PC-3 (cell line): ENCODE measurements at regions not wholly inside any gene's neighbourhood (a gene's known extent, or its start where the extent isn't known, plus 50 kb on each side); places are given as distances from the start of the nearest gene placed in this dataset.

Experiments used
- ATAC-seq: fragments of 200-7000 bp; cut with Tn5 transposase; 2 replicates; pipeline ENCODE4 v1.9.1; 2020; ENCODE audit warnings: mild to moderate bottlenecking, moderate library complexity
- BruUV-seq: library from RNA; stranded (reverse); fragments of 400-500 nt; replicated peaks from 2 replicates; lab custom pipeline; 2021; lab: Mats Ljungman, UMichigan
- CTCF ChIA-PET: fragments of 300-600 bp; sonication (Branson Sonifier 250); formaldehyde crosslinking; loops from one replicate; lab custom pipeline; 2022; ENCODE audit warnings: antibody characterized with exemption; lab: Charles Lee
- POLR2A ChIA-PET: fragments of 300-600 bp; sonication (Branson Sonifier 250); formaldehyde crosslinking; loops from one replicate; lab custom pipeline; 2022; ENCODE audit warnings: antibody characterized with exemption; ENCODE audit not compliant: unreplicated experiment; lab: Charles Lee
- DNase-seq: peaks from one replicate; pipeline ENCODE4 v3.0.0-alpha.2; 2015
- H2AFZ ChIP-seq: fragments of 300-600 bp; sonication (generic); 2 replicates; pipeline ENCODE4 v1.6.0; 2016; ENCODE audit warnings: antibody characterized with exemption, low read length
- H3F3A ChIP-seq: fragments of 300-600 bp; sonication (generic); one replicate; pipeline ENCODE4 v1.6.0; 2017; ENCODE audit warnings: antibody characterized with exemption, low read length, control low read depth, mild to moderate bottlenecking; ENCODE audit not compliant: unreplicated experiment
- H3K27ac ChIP-seq: fragments of 300-600 bp; sonication (generic); 2 replicates; pipeline ENCODE4 v1.5.1; 2016; ENCODE audit warnings: mild to moderate bottlenecking, low read length
- H3K27me3 ChIP-seq: fragments of 300-600 bp; sonication (generic); 2 replicates; pipeline ENCODE4 v1.6.1; 2016; ENCODE audit warnings: low read length, mixed read lengths
- H3K36me3 ChIP-seq: fragments of 300-600 bp; sonication (generic); 2 replicates; pipeline ENCODE4 v1.6.1; 2016; ENCODE audit warnings: low read depth, mixed run types, low read length, mixed read lengths
- H3K4me1 ChIP-seq: fragments of 300-600 bp; sonication (generic); 2 replicates; pipeline ENCODE4 v1.5.1; 2016; ENCODE audit warnings: low read length; ENCODE audit not compliant: insufficient read depth
- H3K4me2 ChIP-seq: fragments of 300-600 bp; sonication (generic); 2 replicates; pipeline ENCODE4 v1.6.0; 2016; ENCODE audit warnings: low read length
- H3K4me3 ChIP-seq: fragments of 300-600 bp; sonication (generic); 2 replicates; pipeline ENCODE4 v1.5.1; 2016; ENCODE audit warnings: mild to moderate bottlenecking, low read length, mixed read lengths
- H3K79me2 ChIP-seq: fragments of 300-600 bp; sonication (generic); 2 replicates; pipeline ENCODE4 v1.6.1; 2017; ENCODE audit warnings: low read length, mixed read lengths
- H3K9ac ChIP-seq: fragments of 300-600 bp; sonication (generic); 2 replicates; pipeline ENCODE4 v1.6.0; 2016; ENCODE audit warnings: mild to moderate bottlenecking, low read length
- H3K9me2 ChIP-seq: fragments of 300-600 bp; sonication (generic); replicated peaks from 2 replicates; pipeline ENCODE4 v1.6.1; 2016; ENCODE audit warnings: mixed run types, low read length, mixed read lengths
- H3K9me3 ChIP-seq: fragments of 300-600 bp; sonication (generic); 2 replicates; pipeline ENCODE4 v1.6.1; 2016; ENCODE audit warnings: low read length, mixed read lengths
- H4K20me1 ChIP-seq: fragments of 300-600 bp; sonication (generic); 2 replicates; pipeline ENCODE4 v1.6.1; 2016; ENCODE audit warnings: low read length, mixed read lengths
- CTCF ChIP-seq: fragments of 300-600 bp; sonication (generic); conservative IDR thresholded peaks from 2 replicates; pipeline ENCODE4 v1.5.1; 2017; ENCODE audit warnings: antibody characterized with exemption, low read depth, mild to moderate bottlenecking, low read length
- EZH2 ChIP-seq: fragments of 300-600 bp; sonication (generic); IDR thresholded peaks from one replicate; pipeline ENCODE4 v1.6.1; 2017; ENCODE audit warnings: antibody characterized with exemption, mild to moderate bottlenecking, low read length; ENCODE audit not compliant: unreplicated experiment
- EZH2phosphoT487 ChIP-seq: fragments of 300-600 bp; sonication (generic); IDR thresholded peaks from 2 replicates; pipeline ENCODE4 v1.6.1; 2018; ENCODE audit warnings: mild to moderate bottlenecking, antibody characterized with exemption, low read length, borderline replicate concordance
- intact Hi-C: fragments of 100-400 bp; cut with micrococcal nuclease; formaldehyde crosslinking; loops from 2 replicates; pipeline ENCODE4 v1.9.0; 2023

GRCh38 chr11:128214263-128214662, 373.1 kb downstream of the ETS1 start:
- Histone ChIP-seq H3K27me3 (no peaks in the 10 kb centered on the region), H3F3A (peaks cover 7% of the 10 kb centered on the region), H3K9ac (no peak overlapping the region), H3K79me2 (no peaks in the 10 kb centered on the region), H3K36me3 (no peaks in the 10 kb centered on the region), H3K4me3 (no peak overlapping the region), H3K9me3 (no peaks in the 10 kb centered on the region), H3K9me2 (no peaks in the 10 kb centered on the region), H3K4me1 (peaks cover 24% of the 10 kb centered on the region), H2AFZ (no peak overlapping the region), H3K4me2 (no peak overlapping the region), H4K20me1 (no peaks in the 10 kb centered on the region), H3K27ac (no peak overlapping the region)
- TF ChIP-seq EZH2phosphoT487: no peak
- no peak for TF ChIP-seq CTCF
- TF ChIP-seq EZH2: no peak
- ATAC-seq: no peak
- no TSS peak for BruUV-seq
- POLR2A ChIA-PET: no interaction called here
- DNase-seq: no peak
- CTCF ChIA-PET: no interaction called here
- intact Hi-C loops: no loop called here

GRCh38 chr11:128213461-128213860, 373.9 kb downstream of the ETS1 start:
- H4K20me1 ChIP-seq: no peaks in the 10 kb centered on the region
- H3K4me1 ChIP-seq: peaks cover 31% of the 10 kb centered on the region
- H2AFZ ChIP-seq: no peak overlapping the region
- H3K4me2 ChIP-seq: no peak overlapping the region
- no peak overlapping the region for H3K4me3 ChIP-seq
- no peak overlapping the region for H3K9ac ChIP-seq
- TF ChIP-seq EZH2 (no peak), CTCF (no peak), EZH2phosphoT487 (no peak)
- no peaks in the 10 kb centered on the region for H3K79me2 ChIP-seq
- intact Hi-C loops: no loop called here
- H3K9me3 ChIP-seq: no peaks in the 10 kb centered on the region
- no peak overlapping the region for H3K27ac ChIP-seq
- peaks cover 14% of the 10 kb centered on the region for H3F3A ChIP-seq
- H3K36me3 ChIP-seq: no peaks in the 10 kb centered on the region
- H3K9me2 ChIP-seq: no peaks in the 10 kb centered on the region
- POLR2A ChIA-PET: no interaction called here
- DNase-seq (no peak), ATAC-seq (no peak)
- CTCF ChIA-PET: no interaction called here
- BruUV-seq: no TSS peak
- no peaks in the 10 kb centered on the region for H3K27me3 ChIP-seq

- no peak overlapping the region for H3K4me2 ChIP-seq
- H3K4me3 ChIP-seq: no peak overlapping the region
- no peaks in the 10 kb centered on the region for H3K27me3 ChIP-seq
- no peaks in the 10 kb centered on the region for H4K20me1 ChIP-seq
- H3K27ac ChIP-seq: no peak overlapping the region
- H3F3A ChIP-seq: peaks cover 19% of the 10 kb centered on the region
- no peaks in the 10 kb centered on the region for H3K9me3 ChIP-seq
- POLR2A ChIA-PET: no interaction called here
- BruUV-seq: no TSS peak
- H3K36me3 ChIP-seq: no peaks in the 10 kb centered on the region
- no peak for ATAC-seq
- peaks cover 39% of the 10 kb centered on the region for H3K4me1 ChIP-seq
- no peak for DNase-seq
- intact Hi-C loops: no loop called here
- H3K9ac ChIP-seq: no peak overlapping the region
- TF ChIP-seq EZH2 (no peak), CTCF (no peak), EZH2phosphoT487 (no peak)
- no peak overlapping the region for H2AFZ ChIP-seq
- CTCF ChIA-PET: no interaction called here
- no peaks in the 10 kb centered on the region for H3K9me2 ChIP-seq
- H3K79me2 ChIP-seq: no peaks in the 10 kb centered on the region
Observed at GRCh38 chr11:128212324-128212723, 375.0 kb downstream of the ETS1 start.
